Lower lobe of right lung (tissue), 2 donors: ENCODE measurements at regions not wholly inside any gene's neighbourhood (a gene's known extent, or its start where the extent isn't known, plus 50 kb on each side); places are given as distances from the start of the nearest gene placed in this dataset.

Experiments used
- ATAC-seq, 2 donors: fragments of 200-7000 bp; cut with Tn5 transposase; one replicate each; pipeline ENCODE4 v1.9.1; 2020 to 2022; ENCODE audit warnings: mild to moderate bottlenecking in 2 of 2, moderate library complexity in 2 of 2
- DNase-seq: peaks from one replicate; pipeline ENCODE4 v3.0.0-alpha.2; 2020
- H3K27ac ChIP-seq: fragments of 200-600 bp; one replicate; pipeline ENCODE4 v1.8.0; 2022
- H3K27me3 ChIP-seq: fragments of 200-600 bp; one replicate; pipeline ENCODE4 v1.8.0; 2022; ENCODE audit warnings: low read depth
- H3K36me3 ChIP-seq: fragments of 200-600 bp; one replicate; pipeline ENCODE4 v1.8.0; 2022; ENCODE audit warnings: mild to moderate bottlenecking
- H3K4me1 ChIP-seq: fragments of 200-600 bp; one replicate; pipeline ENCODE4 v1.8.0; 2022
- H3K4me3 ChIP-seq: fragments of 200-600 bp; one replicate; pipeline ENCODE4 v1.8.0; 2022; ENCODE audit warnings: mild to moderate bottlenecking
- H3K9me3 ChIP-seq: fragments of 200-600 bp; one replicate; pipeline ENCODE4 v1.8.0; 2022
- CTCF ChIP-seq: fragments of 200-600 bp; IDR thresholded peaks from one replicate; pipeline ENCODE4 v1.8.0; 2022; ENCODE audit warnings: antibody characterized with exemption, mild to moderate bottlenecking
- intact Hi-C: fragments of 100-400 bp; cut with DNase I; formaldehyde crosslinking; loops from one replicate; pipeline ENCODE4 v1.11.0; 2022
- donor health status: DM: no; HTN: yes; CAD: no; lungs with severe emphysema.

DNA sequence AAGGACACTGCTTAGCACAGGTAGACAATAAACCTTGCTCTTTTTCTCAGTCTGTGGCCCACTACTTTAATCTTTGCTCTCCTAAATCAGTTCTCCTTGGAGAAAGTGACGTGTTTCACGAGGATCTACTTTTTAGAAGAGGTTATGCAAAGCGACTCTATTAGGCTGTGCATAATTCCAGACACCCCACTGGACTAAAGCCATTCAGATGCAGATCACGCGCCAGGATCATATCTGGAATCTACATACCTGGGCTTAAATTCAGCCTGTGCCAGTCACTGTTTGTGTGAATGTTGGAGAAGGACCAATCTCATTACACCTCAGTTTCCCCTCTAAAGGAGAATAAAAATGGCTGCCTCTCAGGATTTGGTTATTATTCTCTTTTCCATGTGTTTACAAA lies 413.0 kb upstream of the MYT1L start:
- intact Hi-C loops, result no loop called here
- Histone ChIP-seq H3K4me3 (no peak overlapping the region), H3K9me3 (no peaks in the 10 kb centered on the region), H3K4me1 (no peaks in the 10 kb centered on the region), H3K27me3 (no peaks in the 10 kb centered on the region), H3K27ac (no peak overlapping the region), H3K36me3 (no peaks in the 10 kb centered on the region)
- TF ChIP-seq CTCF, result no peak
- ATAC-seq (no peak), DNase-seq (no peak)

DNA sequence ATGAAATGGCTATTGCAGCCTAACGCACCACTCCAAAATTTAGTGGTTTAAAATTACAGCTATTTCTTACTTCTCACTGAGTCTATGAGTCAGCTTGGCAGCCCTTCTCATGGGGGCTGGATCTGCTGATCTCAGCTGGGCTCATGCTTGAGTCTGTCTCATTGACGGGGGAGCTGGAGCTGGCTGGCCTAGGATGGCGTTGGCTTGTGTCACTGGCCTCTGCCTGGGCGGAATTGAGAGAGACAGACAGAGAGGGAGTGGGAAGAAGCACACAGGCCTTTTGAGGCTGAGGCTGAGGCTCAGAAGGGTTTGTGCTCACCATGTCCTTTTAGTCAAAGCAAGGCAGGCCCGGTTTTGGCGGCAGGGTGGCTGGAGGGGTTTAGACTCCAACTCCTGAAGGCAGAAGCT lies 412.1 kb upstream of the MYT1L start:
- H3K27me3 ChIP-seq, result no peaks in the 10 kb centered on the region
- no peak overlapping the region for H3K27ac ChIP-seq
- TF ChIP-seq CTCF, result no peak
- no peaks in the 10 kb centered on the region for H3K36me3 ChIP-seq
- intact Hi-C loops, result no loop called here
- no peak for DNase-seq
- no peaks in the 10 kb centered on the region for H3K4me1 ChIP-seq
- peak; percentile 41 to 53 for ATAC-seq
- H3K9me3 ChIP-seq, result no peaks in the 10 kb centered on the region
- H3K4me3 ChIP-seq, result no peak overlapping the region

GRCh38 chr2:2742726-2743125 lies 411.7 kb upstream of the MYT1L start:
- Histone ChIP-seq H3K4me3 (no peak overlapping the region), H3K27me3 (no peaks in the 10 kb centered on the region), H3K4me1 (no peaks in the 10 kb centered on the region), H3K36me3 (no peaks in the 10 kb centered on the region), H3K27ac (no peak overlapping the region), H3K9me3 (no peaks in the 10 kb centered on the region)
- intact Hi-C loops, result no loop called here
- ATAC-seq (no peak), DNase-seq (no peak)
- no peak for TF ChIP-seq CTCF

GRCh38 chr2:2740238-2740775 lies 409.2 kb upstream of the MYT1L start:
- no peaks in the 10 kb centered on the region for H3K27me3 ChIP-seq
- intact Hi-C loops, result no loop called here
- ATAC-seq (no peak), DNase-seq (no peak)
- no peak overlapping the region for H3K4me3 ChIP-seq
- H3K4me1 ChIP-seq, result no peaks in the 10 kb centered on the region
- no peaks in the 10 kb centered on the region for H3K36me3 ChIP-seq
- H3K27ac ChIP-seq, result no peak overlapping the region
- no peaks in the 10 kb centered on the region for H3K9me3 ChIP-seq
- no peak for TF ChIP-seq CTCF

DNA sequence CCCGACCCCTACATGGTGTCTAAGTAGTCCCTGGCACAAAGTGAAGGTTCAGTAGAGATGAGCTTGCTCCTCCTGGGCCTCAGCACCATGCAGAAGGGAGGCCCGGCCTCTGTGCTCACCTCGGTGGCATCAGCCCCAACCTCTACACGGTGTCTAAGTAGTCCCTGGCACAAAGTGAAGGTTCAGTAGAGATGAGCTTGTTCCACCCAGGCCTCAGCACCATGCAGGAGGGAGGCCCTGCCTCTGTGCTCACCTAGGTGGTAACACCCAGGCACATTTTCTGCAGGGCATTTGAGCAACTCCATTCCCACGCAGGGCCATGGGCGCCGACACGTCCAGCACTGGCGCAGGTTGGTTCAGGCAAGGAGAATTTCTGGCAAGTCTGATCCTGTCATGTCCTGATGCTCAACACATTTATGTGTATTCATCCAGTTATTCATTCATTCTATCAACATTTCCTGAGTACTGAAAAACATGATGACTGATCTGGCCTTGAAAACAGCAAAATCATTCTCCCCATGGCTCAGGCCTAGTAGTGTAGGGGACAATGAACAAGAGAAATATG lies 408.2 kb upstream of the MYT1L start:
- Histone ChIP-seq H3K9me3 (no peaks in the 10 kb centered on the region), H3K36me3 (no peaks in the 10 kb centered on the region), H3K27me3 (no peaks in the 10 kb centered on the region), H3K27ac (no peak overlapping the region), H3K4me3 (no peak overlapping the region), H3K4me1 (no peaks in the 10 kb centered on the region)
- DNase-seq (no peak), ATAC-seq (peak in 1 of 2 donors; percentile 32)
- intact Hi-C loops, result no loop called here
- no peak for TF ChIP-seq CTCF

GRCh38 chr2:2738684-2739083 lies 407.6 kb upstream of the MYT1L start:
- no peaks in the 10 kb centered on the region for H3K9me3 ChIP-seq
- no peak overlapping the region for H3K27ac ChIP-seq
- intact Hi-C loops, result no loop called here
- DNase-seq (no peak), ATAC-seq (no peak)
- no peaks in the 10 kb centered on the region for H3K36me3 ChIP-seq
- no peaks in the 10 kb centered on the region for H3K4me1 ChIP-seq
- no peak overlapping the region for H3K4me3 ChIP-seq
- TF ChIP-seq CTCF, result no peak
- no peaks in the 10 kb centered on the region for H3K27me3 ChIP-seq
